Mesenchymal stem cell (in vitro differentiated cells and primary cell): ENCODE measurements at regions not wholly inside any gene's neighbourhood (a gene's known extent, or its start where the extent isn't known, plus 50 kb on each side); places are given as distances from the start of the nearest gene placed in this dataset.

ENCODE experiments used
- DNase-seq: peaks from one replicate; pipeline ENCODE4 v3.0.0-alpha.2; 2013
- H2AFZ ChIP-seq: one replicate; pipeline ENCODE4 v1.6.1; 2013; ENCODE audit warnings: low read depth, mild to moderate bottlenecking, control low read depth, inconsistent platforms, low read length, moderate library complexity
- H2AK5ac ChIP-seq: 2 replicates; pipeline ENCODE4 v1.6.1; 2013; ENCODE audit warnings: low read length, moderate library complexity, mild to moderate bottlenecking, inconsistent platforms; ENCODE audit not compliant: severe bottlenecking
- H2BK120ac ChIP-seq: one replicate; pipeline ENCODE4 v1.6.1; 2013; ENCODE audit warnings: low read depth, mild to moderate bottlenecking, inconsistent platforms, low read length, moderate library complexity
- H2BK12ac ChIP-seq, 2 experiments: one replicate each; pipeline ENCODE4 v1.6.1; 2013; ENCODE audit warnings: inconsistent platforms in 2 of 2, low read length in 2 of 2, mild to moderate bottlenecking in 2 of 2, moderate library complexity in 2 of 2, control low read depth in 1 of 2
- H2BK15ac ChIP-seq: one replicate; pipeline ENCODE4 v1.6.1; 2013; ENCODE audit warnings: mild to moderate bottlenecking, low read depth, inconsistent platforms; ENCODE audit not compliant: poor library complexity, severe bottlenecking
- H2BK5ac ChIP-seq: 2 replicates; pipeline ENCODE4 v1.6.1; 2013; ENCODE audit warnings: low read depth, mild to moderate bottlenecking, low read length, control low read depth, inconsistent platforms; ENCODE audit not compliant: poor library complexity, severe bottlenecking
- H3K14ac ChIP-seq, 2 experiments: one replicate each; pipeline ENCODE4 v1.6.1; 2013; ENCODE audit warnings: inconsistent platforms in 2 of 2, low read length in 2 of 2, control low read depth in 1 of 2, mild to moderate bottlenecking in 1 of 2, moderate library complexity in 1 of 2
- H3K18ac ChIP-seq, 2 experiments: one replicate each; pipeline ENCODE4 v1.6.1; 2013; ENCODE audit warnings: inconsistent platforms in 2 of 2, low read length in 2 of 2, control low read depth in 1 of 2, low read depth in 1 of 2, mild to moderate bottlenecking in 1 of 2
- H3K23ac ChIP-seq, 2 experiments: one replicate each; pipeline ENCODE4 v1.6.1; 2013; ENCODE audit warnings: inconsistent platforms in 2 of 2, low read length in 2 of 2, mild to moderate bottlenecking in 2 of 2, moderate library complexity in 2 of 2, control low read depth in 1 of 2
- H3K27ac ChIP-seq: 2 replicates; pipeline ENCODE4 v1.5.1; 2013; ENCODE audit warnings: mild to moderate bottlenecking, moderate library complexity, low read length, control low read depth, inconsistent platforms; ENCODE audit not compliant: poor library complexity, severe bottlenecking
- H3K27me3 ChIP-seq, 2 experiments: 2 replicates each; pipeline versions ENCODE4 v1.6.1 to v1.7.0; 2013; ENCODE audit warnings: low read length in 2 of 2, mild to moderate bottlenecking in 2 of 2, moderate library complexity in 2 of 2, control low read depth in 1 of 2, inconsistent platforms in 1 of 2; ENCODE audit not compliant: control insufficient read depth in 1 of 2, insufficient read depth in 1 of 2
- H3K36me3 ChIP-seq, 2 experiments: 2 replicates each; pipeline versions ENCODE4 v1.6.1 to v1.7.0; 2013; ENCODE audit warnings: low read length in 2 of 2, control low read depth in 1 of 2, inconsistent platforms in 1 of 2, low read depth in 1 of 2, mild to moderate bottlenecking in 1 of 2; ENCODE audit not compliant: insufficient read depth in 2 of 2, control insufficient read depth in 1 of 2
- H3K4ac ChIP-seq, 2 experiments: one replicate each; pipeline ENCODE4 v1.6.1; 2013; ENCODE audit warnings: inconsistent platforms in 2 of 2, low read length in 2 of 2, mild to moderate bottlenecking in 2 of 2, moderate library complexity in 2 of 2, control low read depth in 1 of 2, low read depth in 1 of 2
- H3K4me1 ChIP-seq: 2 replicates; pipeline ENCODE4 v1.6.1; 2013; ENCODE audit warnings: low read depth, low read length, control low read depth; ENCODE audit not compliant: control insufficient read depth, insufficient read depth
- H3K4me2 ChIP-seq: 2 replicates; pipeline ENCODE4 v1.6.1; 2013; ENCODE audit warnings: low read length, mild to moderate bottlenecking, inconsistent platforms; ENCODE audit not compliant: poor library complexity, severe bottlenecking
- H3K4me3 ChIP-seq, 2 experiments: 2 replicates each; pipeline versions ENCODE4 v1.5.1 to v1.7.0; 2013; ENCODE audit warnings: low read length in 2 of 2, mild to moderate bottlenecking in 2 of 2, control low read depth in 1 of 2, low read depth in 1 of 2; ENCODE audit not compliant: insufficient read depth in 1 of 2
- H3K79me1 ChIP-seq: replicated peaks from 2 replicates; pipeline ENCODE4 v1.6.1; 2013; ENCODE audit warnings: mild to moderate bottlenecking, control low read depth, low read length, inconsistent platforms; ENCODE audit not compliant: poor library complexity, severe bottlenecking
- H3K9ac ChIP-seq: 2 replicates; pipeline ENCODE4 v1.7.0; 2013; ENCODE audit warnings: mild to moderate bottlenecking, low read length, moderate library complexity
- H3K9me3 ChIP-seq: 2 replicates; pipeline ENCODE4 v1.7.0; 2013; ENCODE audit warnings: mild to moderate bottlenecking, low read length; ENCODE audit not compliant: control insufficient read depth
- H4K8ac ChIP-seq: one replicate; pipeline ENCODE4 v1.6.1; 2013; ENCODE audit warnings: inconsistent platforms, mild to moderate bottlenecking, low read length, moderate library complexity
- H4K91ac ChIP-seq: one replicate; pipeline ENCODE4 v1.6.1; 2013; ENCODE audit warnings: mild to moderate bottlenecking, low read length, inconsistent platforms
- WGBS: methylation state at CpG from one replicate; pipeline ENCODE4 v1.1.7; 2013; ENCODE audit warnings: mixed read lengths; 5-methylcytosine and 5-hydroxymethylcytosine counted together

DNA sequence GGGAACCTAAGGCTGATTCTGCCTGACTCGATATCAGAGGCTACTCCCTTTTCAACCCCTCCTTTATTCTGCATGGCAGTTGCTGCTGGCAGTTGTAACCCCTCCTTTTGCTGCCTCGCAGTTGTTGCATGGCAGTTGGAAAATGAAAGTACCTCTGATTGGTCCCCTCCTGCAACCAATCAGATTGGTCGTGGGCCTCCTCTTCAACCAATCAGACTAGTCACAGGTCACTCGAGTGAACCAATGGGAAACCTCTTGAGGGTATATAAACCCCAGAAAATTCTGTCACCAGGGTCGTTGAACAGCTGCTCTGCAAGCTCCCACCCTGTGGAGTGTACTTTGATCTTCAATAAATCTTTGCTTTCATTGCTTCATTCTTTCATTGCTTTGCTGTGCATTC is 294.3 kb upstream of the SLC8A1 start:
- no peak overlapping the region for H3K18ac ChIP-seq
- no peak overlapping the region for H3K27ac ChIP-seq
- no peak overlapping the region for H2BK15ac ChIP-seq
- no peak overlapping the region for H2BK120ac ChIP-seq
- H2BK12ac ChIP-seq, result no peak overlapping the region
- H4K8ac ChIP-seq, result no peak overlapping the region
- no peak for DNase-seq
- no peaks in the 10 kb centered on the region for H3K9me3 ChIP-seq
- no peak overlapping the region for H3K9ac ChIP-seq
- H3K27me3 ChIP-seq, result no peaks in the 10 kb centered on the region
- WGBS, result 73% methylated on average over 5 of the region's 5 CpGs
- no peak overlapping the region for H3K4me2 ChIP-seq
- no peak overlapping the region for H2AFZ ChIP-seq
- no peak overlapping the region for H3K4ac ChIP-seq
- H3K23ac ChIP-seq, result no peak overlapping the region
- no peak overlapping the region for H3K4me3 ChIP-seq
- H4K91ac ChIP-seq, result no peak overlapping the region
- no peaks in the 10 kb centered on the region for H3K36me3 ChIP-seq
- H2AK5ac ChIP-seq, result no peak overlapping the region
- no peak overlapping the region for H2BK5ac ChIP-seq
- H3K79me1 ChIP-seq, result no peaks in the 10 kb centered on the region
- no peak overlapping the region for H3K14ac ChIP-seq
- H3K4me1 ChIP-seq, result no peaks in the 10 kb centered on the region

DNA sequence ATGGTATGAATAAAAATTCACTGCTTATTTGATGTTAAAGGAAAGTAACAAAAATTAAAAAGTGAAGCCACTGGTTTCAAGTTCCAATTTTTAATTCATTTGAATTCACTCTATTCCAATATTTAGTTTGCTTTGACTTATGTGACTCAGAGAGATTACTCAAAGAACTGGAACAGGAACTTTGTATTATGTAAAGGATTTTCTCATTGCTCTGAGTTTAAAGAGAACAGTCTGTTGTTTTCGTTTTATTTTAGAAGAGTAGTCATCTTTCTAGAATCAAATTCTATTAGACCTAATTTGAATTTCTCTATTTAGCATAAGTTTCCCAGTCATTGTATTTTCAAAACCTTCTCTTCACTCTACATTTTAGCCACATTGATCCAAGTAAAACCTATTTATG is 300.1 kb upstream of the SLC8A1 start:
- Histone ChIP-seq H3K4me1 (no peaks in the 10 kb centered on the region), H3K4ac (no peak overlapping the region), H2BK120ac (no peak overlapping the region), H2BK5ac (no peak overlapping the region), H3K9ac (no peak overlapping the region), H3K27ac (no peak overlapping the region), H3K4me3 (no peak overlapping the region), H3K14ac (no peak overlapping the region), H3K23ac (no peak overlapping the region), H4K91ac (no peak overlapping the region), H3K36me3 (no peaks in the 10 kb centered on the region), H2BK12ac (no peak overlapping the region), H2BK15ac (no peak overlapping the region), H4K8ac (no peak overlapping the region), H3K9me3 (no peaks in the 10 kb centered on the region), H3K27me3 (no peaks in the 10 kb centered on the region), H2AFZ (no peak overlapping the region), H3K4me2 (no peak overlapping the region), H3K79me1 (no peaks in the 10 kb centered on the region), H3K18ac (no peak overlapping the region), H2AK5ac (no peak overlapping the region)
- no CpG with 5 or more reads among the region's 1 CpG for WGBS
- DNase-seq, result no peak

DNA sequence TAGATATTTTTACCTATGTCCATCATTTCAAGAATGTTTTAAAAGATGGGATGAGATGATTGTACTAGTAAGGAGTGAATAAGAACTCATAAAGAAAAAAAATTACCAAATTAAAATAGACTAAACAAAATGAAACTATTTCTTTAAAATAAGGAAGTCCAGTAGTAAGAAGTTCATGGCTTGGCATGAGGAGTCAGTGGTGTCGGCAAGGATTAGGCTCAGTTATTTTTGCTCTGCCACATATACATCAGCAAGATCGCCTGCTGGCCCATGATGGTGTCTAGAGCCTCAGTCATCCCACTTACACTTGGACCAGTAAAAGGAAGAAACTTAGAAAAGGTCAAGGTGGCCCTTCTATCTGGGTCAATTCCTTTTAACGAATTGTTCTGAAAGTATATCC is 300.9 kb upstream of the SLC8A1 start:
- H3K36me3 ChIP-seq, result no peaks in the 10 kb centered on the region
- WGBS, result 92% methylated on average over 3 of the region's 3 CpGs

GRCh38 chr2:40754912-40755311 is 303.0 kb upstream of the SLC8A1 start:
- no peak overlapping the region for H2BK12ac ChIP-seq
- no peaks in the 10 kb centered on the region for H3K9me3 ChIP-seq
- no peaks in the 10 kb centered on the region for H3K36me3 ChIP-seq
- no peak overlapping the region for H4K8ac ChIP-seq
- no peak overlapping the region for H2AFZ ChIP-seq
- H3K4me1 ChIP-seq, result no peaks in the 10 kb centered on the region
- H3K27ac ChIP-seq, result no peak overlapping the region
- H4K91ac ChIP-seq, result no peak overlapping the region
- H3K18ac ChIP-seq, result no peak overlapping the region
- no peaks in the 10 kb centered on the region for H3K79me1 ChIP-seq
- H3K27me3 ChIP-seq, result no peaks in the 10 kb centered on the region
- DNase-seq, result no peak
- H2BK5ac ChIP-seq, result no peak overlapping the region
- no peak overlapping the region for H3K4ac ChIP-seq
- H3K23ac ChIP-seq, result no peak overlapping the region
- H3K9ac ChIP-seq, result no peak overlapping the region
- H2AK5ac ChIP-seq, result no peak overlapping the region
- no peak overlapping the region for H2BK120ac ChIP-seq
- H3K4me3 ChIP-seq, result no peak overlapping the region
- H2BK15ac ChIP-seq, result no peak overlapping the region
- H3K14ac ChIP-seq, result no peak overlapping the region
- H3K4me2 ChIP-seq, result no peak overlapping the region

More for the DNA sequence above, 300.9 kb upstream of the SLC8A1 start:
- Histone ChIP-seq H4K8ac (no peak overlapping the region), H2AK5ac (no peak overlapping the region), H3K79me1 (no peaks in the 10 kb centered on the region), H2AFZ (no peak overlapping the region), H3K9me3 (no peaks in the 10 kb centered on the region), H3K4ac (no peak overlapping the region), H3K27me3 (no peaks in the 10 kb centered on the region), H3K9ac (no peak overlapping the region), H3K4me1 (no peaks in the 10 kb centered on the region), H2BK120ac (no peak overlapping the region), H2BK15ac (no peak overlapping the region), H4K91ac (no peak overlapping the region), H3K14ac (no peak overlapping the region), H3K4me3 (no peak overlapping the region), H2BK5ac (no peak overlapping the region), H3K27ac (no peak overlapping the region), H3K18ac (no peak overlapping the region), H3K4me2 (no peak overlapping the region), H3K23ac (no peak overlapping the region), H2BK12ac (no peak overlapping the region)
- DNase-seq, result no peak
